MM.1S (cell line): ENCODE measurements at regions not wholly inside any gene's neighbourhood (a gene's known extent, or its start where the extent isn't known, plus 50 kb on each side); places are given as distances from the start of the nearest gene placed in this dataset.
"Not testable (repeated sequence)": the region's sequence is repeated elsewhere in the genome, so short reads cannot be mapped to it uniquely, and the experiment has no call there.

Experiments
- EZH2 ChIP-seq: fragments of 300-600 bp; sonication (generic); optimal IDR thresholded peaks from 2 replicates; pipeline ENCODE3; 2017; ENCODE audit warnings: low read depth, mild to moderate bottlenecking, antibody characterized with exemption, low read length, mixed read lengths
- TF ChIP-seq, protein P1 (sequence below): fragments of 300-600 bp; sonication (generic); IDR thresholded peaks from 2 replicates; pipeline ENCODE4 v1.5.1; 2016; ENCODE audit warnings: antibody characterized with exemption, low read length, mixed read lengths

DNA sequence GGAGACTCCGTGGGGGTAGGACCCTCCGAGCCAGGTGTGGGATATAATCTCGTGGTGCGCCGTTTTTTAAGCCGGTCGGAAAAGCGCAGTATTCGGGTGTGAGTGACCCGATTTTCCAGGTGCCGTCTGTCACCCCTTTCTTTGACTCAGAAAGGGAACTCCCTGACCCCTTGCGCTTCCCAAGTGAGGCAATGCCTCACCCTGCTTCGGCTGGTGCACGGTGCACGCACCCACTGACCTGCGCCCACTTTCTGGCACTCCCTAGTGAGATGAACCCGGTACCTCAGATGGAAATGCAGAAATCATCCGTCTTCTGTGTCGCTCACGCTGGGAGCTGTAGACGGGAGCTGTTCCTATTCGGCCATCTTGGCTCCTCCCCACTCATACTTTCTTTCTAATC, 336.5 kb upstream of the RIOK2 start:
- TF ChIP-seq, protein P1, sequence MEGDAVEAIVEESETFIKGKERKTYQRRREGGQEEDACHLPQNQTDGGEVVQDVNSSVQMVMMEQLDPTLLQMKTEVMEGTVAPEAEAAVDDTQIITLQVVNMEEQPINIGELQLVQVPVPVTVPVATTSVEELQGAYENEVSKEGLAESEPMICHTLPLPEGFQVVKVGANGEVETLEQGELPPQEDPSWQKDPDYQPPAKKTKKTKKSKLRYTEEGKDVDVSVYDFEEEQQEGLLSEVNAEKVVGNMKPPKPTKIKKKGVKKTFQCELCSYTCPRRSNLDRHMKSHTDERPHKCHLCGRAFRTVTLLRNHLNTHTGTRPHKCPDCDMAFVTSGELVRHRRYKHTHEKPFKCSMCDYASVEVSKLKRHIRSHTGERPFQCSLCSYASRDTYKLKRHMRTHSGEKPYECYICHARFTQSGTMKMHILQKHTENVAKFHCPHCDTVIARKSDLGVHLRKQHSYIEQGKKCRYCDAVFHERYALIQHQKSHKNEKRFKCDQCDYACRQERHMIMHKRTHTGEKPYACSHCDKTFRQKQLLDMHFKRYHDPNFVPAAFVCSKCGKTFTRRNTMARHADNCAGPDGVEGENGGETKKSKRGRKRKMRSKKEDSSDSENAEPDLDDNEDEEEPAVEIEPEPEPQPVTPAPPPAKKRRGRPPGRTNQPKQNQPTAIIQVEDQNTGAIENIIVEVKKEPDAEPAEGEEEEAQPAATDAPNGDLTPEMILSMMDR: not testable (repeated sequence)
- not testable (repeated sequence) for TF ChIP-seq EZH2
